Upper lobe of left lung (tissue), 6 donors: ENCODE measurements at regions not wholly inside any gene's neighbourhood (a gene's known extent, or its start where the extent isn't known, plus 50 kb on each side); places are given as distances from the start of the nearest gene placed in this dataset.

Experiments used
- ATAC-seq, 2 donors: fragments of 200-7000 bp; cut with Tn5 transposase; one replicate each; pipeline ENCODE4 v1.9.1; 2022; ENCODE audit warnings: mild to moderate bottlenecking in 2 of 2, moderate library complexity in 2 of 2; ENCODE audit not compliant: low FRiP score in 2 of 2
- DNase-seq, 2 donors: peaks; one replicate each; pipeline ENCODE4 v3.0.0-alpha.2; 2019 to 2020
- H3K27ac ChIP-seq, 4 donors: fragments of 200-600 bp; sonication (generic); one replicate each; pipeline ENCODE4 v1.5.1; 2016 to 2019
- H3K27me3 ChIP-seq, 4 donors: fragments of 200-600 bp; sonication (generic); one replicate each; pipeline ENCODE4 v1.5.1; 2017 to 2019
- H3K36me3 ChIP-seq, 4 donors: fragments of 200-600 bp; sonication (generic); one replicate each; pipeline ENCODE4 v1.5.1; 2016 to 2019
- H3K4me1 ChIP-seq, 4 donors: fragments of 200-600 bp; sonication (generic); one replicate each; pipeline ENCODE4 v1.5.1; 2018 to 2019
- H3K4me3 ChIP-seq, 4 donors: fragments of 200-600 bp; sonication (generic); one replicate each; pipeline ENCODE4 v1.5.1; 2017 to 2019; ENCODE audit warnings: mild to moderate bottlenecking in 2 of 4, moderate library complexity in 1 of 4
- H3K9me3 ChIP-seq, 4 donors: fragments of 200-600 bp; sonication (generic); one replicate each; pipeline ENCODE4 v1.5.1; 2018 to 2019
- EP300 ChIP-seq, 4 donors: sonication (generic); formaldehyde crosslinking; IDR thresholded peaks; one replicate each; pipeline ENCODE4 v1.5.1; 2017; ENCODE audit warnings: antibody characterized with exemption in 4 of 4, control low read depth in 2 of 4
- POLR2A ChIP-seq, 4 donors: fragments of 450-650 bp; IDR thresholded peaks; one replicate each; pipeline ENCODE4 v1.5.1; 2016 to 2017; ENCODE audit warnings: antibody characterized with exemption in 4 of 4, mild to moderate bottlenecking in 2 of 4
- POLR2AphosphoS5 ChIP-seq, 2 donors: sonication (generic); formaldehyde crosslinking; IDR thresholded peaks; one replicate each; pipeline ENCODE4 v1.5.1; 2017; ENCODE audit warnings: antibody characterized with exemption in 2 of 2
- WGBS, 2 donors: methylation state at CpG; one replicate each; pipeline ENCODE4 v1.1.5; 2017 to 2018; 5-methylcytosine and 5-hydroxymethylcytosine counted together
- TF ChIP-seq, protein P1 (sequence below), 6 experiments: fragments of 450-650 bp in 4 of 6; fragments of 200-600 bp in 2 of 6; sonication (generic) in 2 of 6; IDR thresholded peaks; one replicate each; pipeline ENCODE4 v1.5.1; 2016 to 2019; ENCODE audit warnings: antibody characterized with exemption in 6 of 6
- donor health status: DM: no; HTN: no; CAD: no; lungs with moderate emphysema.
- donor health status: DM: no; HTN: yes; CAD: no; lungs with severe emphysema.

DNA sequence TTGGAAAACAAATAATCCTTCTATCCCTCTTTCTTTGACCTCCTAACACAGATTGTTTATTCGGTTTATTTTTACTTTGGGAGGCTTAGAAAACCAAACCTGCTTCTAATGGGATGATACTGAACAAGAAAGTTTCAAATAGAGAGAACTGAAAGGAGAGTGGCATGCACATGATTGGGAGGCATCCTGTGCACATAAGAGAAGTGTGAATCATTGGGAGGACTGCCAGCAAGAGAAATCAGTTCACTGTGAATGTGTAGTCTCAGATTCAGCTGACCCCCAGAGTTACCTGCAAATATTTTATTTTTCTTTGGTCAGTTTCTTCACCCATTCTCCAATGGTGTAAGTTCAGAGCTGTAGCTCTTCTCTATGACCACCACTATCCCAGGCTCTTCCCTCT, 1363.2 kb upstream of the ACVR2A start:
- no peak for ATAC-seq
- TF ChIP-seq POLR2A (IDR thresholded peaks at IDR 0.05) (no peak), POLR2AphosphoS5 (IDR thresholded peaks at IDR 0.05) (no peak), EP300 (IDR thresholded peaks at IDR 0.05) (no peak)
- TF ChIP-seq, protein P1, sequence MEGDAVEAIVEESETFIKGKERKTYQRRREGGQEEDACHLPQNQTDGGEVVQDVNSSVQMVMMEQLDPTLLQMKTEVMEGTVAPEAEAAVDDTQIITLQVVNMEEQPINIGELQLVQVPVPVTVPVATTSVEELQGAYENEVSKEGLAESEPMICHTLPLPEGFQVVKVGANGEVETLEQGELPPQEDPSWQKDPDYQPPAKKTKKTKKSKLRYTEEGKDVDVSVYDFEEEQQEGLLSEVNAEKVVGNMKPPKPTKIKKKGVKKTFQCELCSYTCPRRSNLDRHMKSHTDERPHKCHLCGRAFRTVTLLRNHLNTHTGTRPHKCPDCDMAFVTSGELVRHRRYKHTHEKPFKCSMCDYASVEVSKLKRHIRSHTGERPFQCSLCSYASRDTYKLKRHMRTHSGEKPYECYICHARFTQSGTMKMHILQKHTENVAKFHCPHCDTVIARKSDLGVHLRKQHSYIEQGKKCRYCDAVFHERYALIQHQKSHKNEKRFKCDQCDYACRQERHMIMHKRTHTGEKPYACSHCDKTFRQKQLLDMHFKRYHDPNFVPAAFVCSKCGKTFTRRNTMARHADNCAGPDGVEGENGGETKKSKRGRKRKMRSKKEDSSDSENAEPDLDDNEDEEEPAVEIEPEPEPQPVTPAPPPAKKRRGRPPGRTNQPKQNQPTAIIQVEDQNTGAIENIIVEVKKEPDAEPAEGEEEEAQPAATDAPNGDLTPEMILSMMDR (IDR thresholded peaks at IDR 0.05), result no peak
- H3K36me3 ChIP-seq, result no peaks in the 10 kb centered on the region
- 68 to 88% methylated on average over 1 of the region's 1 CpG for WGBS, 2 donors
- no peak for DNase-seq
- no peaks in the 10 kb centered on the region for H3K4me1 ChIP-seq
- no peaks in the 10 kb centered on the region for H3K9me3 ChIP-seq
- H3K4me3 ChIP-seq, result no peak overlapping the region
- H3K27me3 ChIP-seq, result no peaks in the 10 kb centered on the region
- H3K27ac ChIP-seq, result no peak overlapping the region

DNA sequence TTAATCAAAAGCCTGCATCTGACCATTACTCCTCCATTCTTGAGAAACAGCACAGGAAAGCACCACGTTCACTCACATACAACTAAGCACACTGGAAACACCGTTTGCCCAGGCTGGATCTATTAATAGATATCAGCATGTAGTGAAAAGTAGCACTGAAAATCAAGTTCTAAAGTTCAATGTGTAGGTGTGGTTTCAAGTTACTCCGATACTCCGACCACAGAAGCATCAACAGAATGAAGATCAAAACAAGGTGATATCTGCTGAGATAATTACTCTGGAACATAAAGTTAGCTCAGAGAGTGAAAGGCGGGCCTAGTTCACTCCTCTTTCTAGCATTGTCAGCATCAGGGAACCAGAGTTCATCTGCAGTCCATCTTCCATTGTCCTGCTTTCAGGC, 1367.4 kb upstream of the ACVR2A start:
- Histone ChIP-seq H3K9me3 (no peaks in the 10 kb centered on the region), H3K4me3 (no peak overlapping the region), H3K27me3 (no peaks in the 10 kb centered on the region), H3K27ac (no peak overlapping the region), H3K36me3 (no peaks in the 10 kb centered on the region), H3K4me1 (no peaks in the 10 kb centered on the region)
- 66 to 76% methylated on average over 5 of the region's 5 CpGs for WGBS, 2 donors
- TF ChIP-seq, protein P1 (IDR thresholded peaks at IDR 0.05), result no peak
- TF ChIP-seq POLR2AphosphoS5 (IDR thresholded peaks at IDR 0.05) (no peak), POLR2A (IDR thresholded peaks at IDR 0.05) (no peak), EP300 (IDR thresholded peaks at IDR 0.05) (no peak)
- DNase-seq (no peak), ATAC-seq (no peak)

DNA sequence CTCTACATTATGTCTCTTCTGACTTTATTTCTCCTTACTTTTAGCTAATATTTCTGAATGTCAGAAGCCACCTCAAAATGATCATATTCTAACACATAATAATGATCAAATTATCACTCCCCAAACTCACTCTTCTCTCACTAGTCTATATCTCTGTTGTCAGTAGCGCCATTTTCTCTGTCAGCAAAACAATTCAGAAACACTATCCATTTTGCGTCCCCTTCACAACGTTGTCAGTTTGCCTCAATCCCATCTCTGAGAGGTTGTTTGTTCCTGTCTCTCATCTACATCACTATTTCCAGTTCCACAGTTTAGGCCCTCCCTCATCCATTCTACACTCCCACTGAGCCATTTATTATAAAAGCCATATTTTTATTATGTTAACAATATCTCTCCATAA, 1376.3 kb upstream of the ACVR2A start:
- H3K27me3 ChIP-seq, result no peaks in the 10 kb centered on the region
- H3K4me3 ChIP-seq, result no peak overlapping the region
- TF ChIP-seq POLR2AphosphoS5 (IDR thresholded peaks at IDR 0.05), result no peak
- DNase-seq, result no peak
- no peaks in the 10 kb centered on the region for H3K4me1 ChIP-seq
- H3K36me3 ChIP-seq, result no peaks in the 10 kb centered on the region
- 87 to 88% methylated on average over 3 of the region's 3 CpGs for WGBS, 2 donors
- no peak for ATAC-seq
- no peak overlapping the region for H3K27ac ChIP-seq
- peaks cover 0 to 4% (median 0%) of the 10 kb centered on the region in 4 donors for H3K9me3 ChIP-seq

DNA sequence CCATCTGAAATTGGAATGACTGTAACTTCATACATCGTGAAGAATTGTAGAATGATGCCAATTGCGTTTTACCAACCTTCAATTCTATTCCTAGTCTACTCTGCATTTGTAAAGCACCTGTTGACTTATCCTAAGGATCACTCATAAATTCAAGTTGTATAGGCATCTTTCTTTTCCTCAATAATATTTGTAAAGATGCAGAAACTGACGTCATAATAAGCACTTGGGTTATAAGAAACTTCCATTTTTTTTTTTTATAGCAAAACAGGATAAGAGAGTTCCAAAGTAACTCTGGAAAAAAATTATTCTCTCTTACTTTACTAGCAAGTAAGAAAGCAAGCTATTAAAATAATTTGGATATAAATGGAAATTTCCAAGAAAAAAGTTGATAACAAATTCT, 1377.4 kb upstream of the ACVR2A start:
- TF ChIP-seq POLR2AphosphoS5 (IDR thresholded peaks at IDR 0.05) (no peak), POLR2A (IDR thresholded peaks at IDR 0.05) (no peak), EP300 (IDR thresholded peaks at IDR 0.05) (no peak)
- TF ChIP-seq, protein P1 (IDR thresholded peaks at IDR 0.05), result no peak
- no peak overlapping the region for H3K27ac ChIP-seq
- H3K4me1 ChIP-seq, result no peaks in the 10 kb centered on the region
- no peak for DNase-seq
- no peaks in the 10 kb centered on the region for H3K27me3 ChIP-seq
- 83 to 84% methylated on average over 3 of the region's 3 CpGs for WGBS, 2 donors
- no peak for ATAC-seq
- no peak overlapping the region for H3K4me3 ChIP-seq
- H3K9me3 ChIP-seq, result peaks cover 0 to 4% (median 0%) of the 10 kb centered on the region in 4 donors
- H3K36me3 ChIP-seq, result no peaks in the 10 kb centered on the region

DNA sequence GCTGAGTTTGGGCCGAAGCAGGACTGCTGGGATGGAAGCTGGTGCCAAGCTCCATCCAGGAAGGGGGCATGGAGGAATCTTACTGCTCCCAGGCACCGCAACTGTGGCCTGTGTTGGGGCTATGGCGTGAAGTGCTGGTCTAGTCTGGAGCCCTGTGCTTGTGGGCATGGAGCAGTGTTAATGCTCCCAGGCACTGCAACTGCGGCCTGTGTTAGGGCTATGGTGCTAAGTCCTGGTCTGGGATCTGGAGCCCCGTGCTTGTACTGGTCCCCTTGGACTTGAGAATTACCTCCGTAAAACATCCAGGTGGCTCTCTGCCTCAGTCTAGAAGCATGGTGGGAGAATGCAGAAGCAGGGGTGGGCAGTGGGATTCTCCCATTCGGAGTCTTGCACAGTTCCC, 1379.4 kb upstream of the ACVR2A start:
- Histone ChIP-seq H3K4me3 (no peak overlapping the region), H3K27ac (no peak overlapping the region), H3K9me3 (peaks cover 0 to 4% (median 0%) of the 10 kb centered on the region in 4 donors), H3K4me1 (no peaks in the 10 kb centered on the region), H3K27me3 (no peaks in the 10 kb centered on the region), H3K36me3 (no peaks in the 10 kb centered on the region)
- ATAC-seq (no peak), DNase-seq (no peak)
- TF ChIP-seq EP300 (IDR thresholded peaks at IDR 0.05) (no peak), POLR2A (IDR thresholded peaks at IDR 0.05) (no peak), POLR2AphosphoS5 (IDR thresholded peaks at IDR 0.05) (no peak)
- TF ChIP-seq, protein P1 (IDR thresholded peaks at IDR 0.05), result no peak
- WGBS, 2 donors, result 79 to 98% methylated on average over 4 to 7 of the region's 7 CpGs
